H1 (cell line): ENCODE measurements at regions not wholly inside any gene's neighbourhood (a gene's known extent, or its start where the extent isn't known, plus 50 kb on each side); places are given as distances from the start of the nearest gene placed in this dataset.

Experiments used
- SIN3A ChIP-seq, 2 experiments: IDR thresholded peaks in 1 of 2; conservative IDR thresholded peaks in 1 of 2; 2 replicates each; pipeline ENCODE4 v1.6.1; 2011 to 2012; ENCODE audit warnings: low read length in 2 of 2, improper control_type of control experiment in 1 of 2, low read depth in 1 of 2, mild to moderate bottlenecking in 1 of 2
- SP2 ChIP-seq: IDR thresholded peaks from 2 replicates; pipeline ENCODE4 v1.6.1; 2012; ENCODE audit warnings: mild to moderate bottlenecking, low read length, inconsistent platforms
- SUZ12 ChIP-seq: fragments of 200-600 bp; sonication (generic); IDR thresholded peaks from 2 replicates; pipeline ENCODE4 v1.6.1; 2012; ENCODE audit warnings: mild to moderate bottlenecking, inconsistent platforms, low read length, moderate library complexity, mixed read lengths
- TAF7 ChIP-seq: optimal IDR thresholded peaks from 2 replicates; pipeline ENCODE3; 2011; ENCODE audit warnings: low read depth, mild to moderate bottlenecking, inconsistent platforms, low read length, moderate library complexity, borderline replicate concordance
- TCF12 ChIP-seq: IDR thresholded peaks from 2 replicates; pipeline ENCODE4 v1.6.1; 2011; ENCODE audit warnings: low read depth, mild to moderate bottlenecking, low read length
- TF ChIP-seq, protein P1 (sequence below): fragments of 300-600 bp; sonication (generic); IDR thresholded peaks from 2 replicates; pipeline ENCODE4 v1.7.1; 2012; ENCODE audit warnings: low read length, moderate library complexity, mild to moderate bottlenecking, inconsistent platforms; ENCODE audit not compliant: insufficient replicate concordance

DNA sequence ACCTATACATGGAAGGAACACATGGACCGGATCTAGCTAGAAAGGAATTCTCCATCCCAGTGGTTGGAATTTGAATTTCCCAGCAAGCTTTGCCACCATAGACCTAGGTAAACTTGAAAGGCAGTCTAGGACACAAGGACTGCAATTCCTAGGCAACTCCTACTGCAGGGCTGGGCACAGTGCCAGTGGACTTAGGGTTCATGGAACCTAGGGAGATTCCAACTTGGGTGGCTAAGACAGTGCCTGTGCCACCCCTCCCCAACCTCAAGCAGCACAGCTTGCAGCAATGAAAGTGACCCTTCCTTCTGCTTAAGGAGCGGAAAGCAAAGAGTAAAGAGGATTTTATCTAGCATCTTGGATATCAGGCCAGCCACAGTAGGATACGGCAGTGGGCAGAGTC is 663.3 kb downstream of the ELAVL2 start (continued):
- TF ChIP-seq SP2 (no peak), SIN3A (conservative IDR thresholded peaks at IDR 0.05 in 1 of 2, IDR thresholded peaks at IDR 0.05 in 1 of 2; ENCODE audit: low read depth in 1 of 2, low read length in 2 of 2) (no peak), TCF12 (no peak), TAF7 (no peak), SUZ12 (no peak)
- TF ChIP-seq, protein P1, sequence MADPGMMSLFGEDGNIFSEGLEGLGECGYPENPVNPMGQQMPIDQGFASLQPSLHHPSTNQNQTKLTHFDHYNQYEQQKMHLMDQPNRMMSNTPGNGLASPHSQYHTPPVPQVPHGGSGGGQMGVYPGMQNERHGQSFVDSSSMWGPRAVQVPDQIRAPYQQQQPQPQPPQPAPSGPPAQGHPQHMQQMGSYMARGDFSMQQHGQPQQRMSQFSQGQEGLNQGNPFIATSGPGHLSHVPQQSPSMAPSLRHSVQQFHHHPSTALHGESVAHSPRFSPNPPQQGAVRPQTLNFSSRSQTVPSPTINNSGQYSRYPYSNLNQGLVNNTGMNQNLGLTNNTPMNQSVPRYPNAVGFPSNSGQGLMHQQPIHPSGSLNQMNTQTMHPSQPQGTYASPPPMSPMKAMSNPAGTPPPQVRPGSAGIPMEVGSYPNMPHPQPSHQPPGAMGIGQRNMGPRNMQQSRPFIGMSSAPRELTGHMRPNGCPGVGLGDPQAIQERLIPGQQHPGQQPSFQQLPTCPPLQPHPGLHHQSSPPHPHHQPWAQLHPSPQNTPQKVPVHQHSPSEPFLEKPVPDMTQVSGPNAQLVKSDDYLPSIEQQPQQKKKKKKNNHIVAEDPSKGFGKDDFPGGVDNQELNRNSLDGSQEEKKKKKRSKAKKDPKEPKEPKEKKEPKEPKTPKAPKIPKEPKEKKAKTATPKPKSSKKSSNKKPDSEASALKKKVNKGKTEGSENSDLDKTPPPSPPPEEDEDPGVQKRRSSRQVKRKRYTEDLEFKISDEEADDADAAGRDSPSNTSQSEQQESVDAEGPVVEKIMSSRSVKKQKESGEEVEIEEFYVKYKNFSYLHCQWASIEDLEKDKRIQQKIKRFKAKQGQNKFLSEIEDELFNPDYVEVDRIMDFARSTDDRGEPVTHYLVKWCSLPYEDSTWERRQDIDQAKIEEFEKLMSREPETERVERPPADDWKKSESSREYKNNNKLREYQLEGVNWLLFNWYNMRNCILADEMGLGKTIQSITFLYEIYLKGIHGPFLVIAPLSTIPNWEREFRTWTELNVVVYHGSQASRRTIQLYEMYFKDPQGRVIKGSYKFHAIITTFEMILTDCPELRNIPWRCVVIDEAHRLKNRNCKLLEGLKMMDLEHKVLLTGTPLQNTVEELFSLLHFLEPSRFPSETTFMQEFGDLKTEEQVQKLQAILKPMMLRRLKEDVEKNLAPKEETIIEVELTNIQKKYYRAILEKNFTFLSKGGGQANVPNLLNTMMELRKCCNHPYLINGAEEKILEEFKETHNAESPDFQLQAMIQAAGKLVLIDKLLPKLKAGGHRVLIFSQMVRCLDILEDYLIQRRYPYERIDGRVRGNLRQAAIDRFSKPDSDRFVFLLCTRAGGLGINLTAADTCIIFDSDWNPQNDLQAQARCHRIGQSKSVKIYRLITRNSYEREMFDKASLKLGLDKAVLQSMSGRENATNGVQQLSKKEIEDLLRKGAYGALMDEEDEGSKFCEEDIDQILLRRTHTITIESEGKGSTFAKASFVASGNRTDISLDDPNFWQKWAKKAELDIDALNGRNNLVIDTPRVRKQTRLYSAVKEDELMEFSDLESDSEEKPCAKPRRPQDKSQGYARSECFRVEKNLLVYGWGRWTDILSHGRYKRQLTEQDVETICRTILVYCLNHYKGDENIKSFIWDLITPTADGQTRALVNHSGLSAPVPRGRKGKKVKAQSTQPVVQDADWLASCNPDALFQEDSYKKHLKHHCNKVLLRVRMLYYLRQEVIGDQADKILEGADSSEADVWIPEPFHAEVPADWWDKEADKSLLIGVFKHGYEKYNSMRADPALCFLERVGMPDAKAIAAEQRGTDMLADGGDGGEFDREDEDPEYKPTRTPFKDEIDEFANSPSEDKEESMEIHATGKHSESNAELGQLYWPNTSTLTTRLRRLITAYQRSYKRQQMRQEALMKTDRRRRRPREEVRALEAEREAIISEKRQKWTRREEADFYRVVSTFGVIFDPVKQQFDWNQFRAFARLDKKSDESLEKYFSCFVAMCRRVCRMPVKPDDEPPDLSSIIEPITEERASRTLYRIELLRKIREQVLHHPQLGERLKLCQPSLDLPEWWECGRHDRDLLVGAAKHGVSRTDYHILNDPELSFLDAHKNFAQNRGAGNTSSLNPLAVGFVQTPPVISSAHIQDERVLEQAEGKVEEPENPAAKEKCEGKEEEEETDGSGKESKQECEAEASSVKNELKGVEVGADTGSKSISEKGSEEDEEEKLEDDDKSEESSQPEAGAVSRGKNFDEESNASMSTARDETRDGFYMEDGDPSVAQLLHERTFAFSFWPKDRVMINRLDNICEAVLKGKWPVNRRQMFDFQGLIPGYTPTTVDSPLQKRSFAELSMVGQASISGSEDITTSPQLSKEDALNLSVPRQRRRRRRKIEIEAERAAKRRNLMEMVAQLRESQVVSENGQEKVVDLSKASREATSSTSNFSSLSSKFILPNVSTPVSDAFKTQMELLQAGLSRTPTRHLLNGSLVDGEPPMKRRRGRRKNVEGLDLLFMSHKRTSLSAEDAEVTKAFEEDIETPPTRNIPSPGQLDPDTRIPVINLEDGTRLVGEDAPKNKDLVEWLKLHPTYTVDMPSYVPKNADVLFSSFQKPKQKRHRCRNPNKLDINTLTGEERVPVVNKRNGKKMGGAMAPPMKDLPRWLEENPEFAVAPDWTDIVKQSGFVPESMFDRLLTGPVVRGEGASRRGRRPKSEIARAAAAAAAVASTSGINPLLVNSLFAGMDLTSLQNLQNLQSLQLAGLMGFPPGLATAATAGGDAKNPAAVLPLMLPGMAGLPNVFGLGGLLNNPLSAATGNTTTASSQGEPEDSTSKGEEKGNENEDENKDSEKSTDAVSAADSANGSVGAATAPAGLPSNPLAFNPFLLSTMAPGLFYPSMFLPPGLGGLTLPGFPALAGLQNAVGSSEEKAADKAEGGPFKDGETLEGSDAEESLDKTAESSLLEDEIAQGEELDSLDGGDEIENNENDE, result no peak
